ENCODE measurements at regions not wholly inside any gene's neighbourhood (a gene's known extent, or its start where the extent isn't known, plus 50 kb on each side); places are given as distances from the start of the nearest gene placed in this dataset.

DNA sequence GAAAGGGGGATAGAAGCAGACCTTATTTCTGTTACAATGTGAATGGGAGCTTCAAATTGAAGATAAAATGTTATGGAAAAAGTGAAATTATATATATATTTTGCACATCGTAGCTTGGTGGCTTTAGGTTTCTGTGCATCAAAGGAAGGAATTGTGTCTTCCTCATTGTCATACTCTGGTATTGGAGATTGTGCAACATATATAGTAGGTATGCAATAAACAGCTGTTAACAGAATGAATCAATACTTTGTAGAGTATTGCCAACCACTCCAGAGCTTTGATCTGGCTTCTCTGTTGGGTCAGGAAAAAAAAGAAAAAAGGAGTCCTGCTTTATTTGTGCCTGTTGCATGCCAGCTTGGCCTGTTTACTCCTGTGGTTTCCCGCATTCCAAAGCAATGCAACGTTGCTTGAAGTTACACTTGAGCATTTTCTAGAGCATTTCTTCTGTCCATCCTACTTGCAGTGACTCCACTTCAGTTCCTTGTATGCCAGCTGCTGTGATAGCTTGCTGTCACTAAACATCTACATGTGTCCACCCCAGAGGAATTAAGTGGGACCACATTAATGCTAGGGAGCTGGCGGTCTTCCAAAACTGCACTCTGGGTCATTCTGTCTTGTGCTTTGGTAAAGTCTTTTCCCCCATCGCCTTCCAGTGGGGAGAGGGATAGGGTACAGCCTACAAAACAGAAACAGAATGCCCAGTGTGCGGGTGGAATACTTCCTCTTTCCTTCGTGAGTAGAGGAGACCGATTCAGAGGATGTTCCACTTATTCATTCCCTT is 62.0 kb upstream of the MEF2C start:
- Histone ChIP-seq H3K27ac (no peak overlapping the region), H3K36me3 (no peaks in the 10 kb centered on the region), H3K9me3 (no peaks in the 10 kb centered on the region), H3K4me1 (ENCODE audit: control insufficient read depth in 1 of 2, insufficient read depth in 1 of 2, low read depth in 1 of 2, low read length in 1 of 2) (no peaks in the 10 kb centered on the region), H3K27me3 (no peaks in the 10 kb centered on the region), H3K4me3 (ENCODE audit: low read depth in 1 of 2, low read length in 1 of 2) (no peak overlapping the region)
- no peak for TF ChIP-seq CTCF (IDR thresholded peaks at IDR 0.05)

GRCh38 chr5:88941581-88941980 is 58.6 kb upstream of the MEF2C start:
- no peak for TF ChIP-seq CTCF (IDR thresholded peaks at IDR 0.05)
- no peaks in the 10 kb centered on the region for H3K9me3 ChIP-seq
- no peaks in the 10 kb centered on the region for H3K27me3 ChIP-seq

GRCh38 chr5:88940713-88941112 is 57.7 kb upstream of the MEF2C start:
- Histone ChIP-seq H3K36me3 (no peaks in the 10 kb centered on the region), H3K9me3 (no peaks in the 10 kb centered on the region), H3K4me3 (ENCODE audit: low read depth in 1 of 2, low read length in 1 of 2) (no peak overlapping the region), H3K27ac (no peak overlapping the region), H3K27me3 (no peaks in the 10 kb centered on the region), H3K4me1 (ENCODE audit: control insufficient read depth in 1 of 2, insufficient read depth in 1 of 2, low read depth in 1 of 2, low read length in 1 of 2) (no peaks in the 10 kb centered on the region)
- TF ChIP-seq CTCF (IDR thresholded peaks at IDR 0.05), result no peak

More at GRCh38 chr5:88941581-88941980, 58.6 kb upstream of the MEF2C start:
- Histone ChIP-seq H3K36me3 (no peaks in the 10 kb centered on the region), H3K4me3 (ENCODE audit: low read depth in 1 of 2, low read length in 1 of 2) (no peak overlapping the region), H3K4me1 (ENCODE audit: control insufficient read depth in 1 of 2, insufficient read depth in 1 of 2, low read depth in 1 of 2, low read length in 1 of 2) (no peaks in the 10 kb centered on the region), H3K27ac (no peak overlapping the region)

DNA sequence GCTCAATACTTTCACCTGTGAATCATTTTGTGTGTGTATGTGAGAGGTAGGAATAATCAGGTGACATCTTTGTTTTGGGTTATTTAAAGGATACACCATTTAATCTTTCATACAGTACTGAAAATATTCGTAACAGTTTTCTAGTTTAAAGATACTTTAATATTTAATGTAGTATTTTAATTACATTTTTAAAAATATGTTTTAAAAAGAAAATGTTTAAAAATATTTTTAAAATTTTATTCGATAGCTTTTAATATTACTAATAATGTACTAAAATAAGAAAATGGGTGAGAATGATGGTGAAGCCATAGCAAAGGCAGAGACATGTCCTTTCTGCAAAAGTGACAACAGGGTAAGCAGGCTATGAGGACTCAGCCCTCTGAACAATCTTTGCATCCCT is 56.3 kb upstream of the MEF2C start:
- Histone ChIP-seq H3K4me1 (ENCODE audit: control insufficient read depth in 1 of 2, insufficient read depth in 1 of 2, low read depth in 1 of 2, low read length in 1 of 2) (no peaks in the 10 kb centered on the region), H3K27ac (no peak overlapping the region), H3K27me3 (no peaks in the 10 kb centered on the region), H3K36me3 (no peaks in the 10 kb centered on the region), H3K4me3 (ENCODE audit: low read depth in 1 of 2, low read length in 1 of 2) (no peak overlapping the region), H3K9me3 (no peaks in the 10 kb centered on the region)
- no peak for TF ChIP-seq CTCF (IDR thresholded peaks at IDR 0.05)

DNA sequence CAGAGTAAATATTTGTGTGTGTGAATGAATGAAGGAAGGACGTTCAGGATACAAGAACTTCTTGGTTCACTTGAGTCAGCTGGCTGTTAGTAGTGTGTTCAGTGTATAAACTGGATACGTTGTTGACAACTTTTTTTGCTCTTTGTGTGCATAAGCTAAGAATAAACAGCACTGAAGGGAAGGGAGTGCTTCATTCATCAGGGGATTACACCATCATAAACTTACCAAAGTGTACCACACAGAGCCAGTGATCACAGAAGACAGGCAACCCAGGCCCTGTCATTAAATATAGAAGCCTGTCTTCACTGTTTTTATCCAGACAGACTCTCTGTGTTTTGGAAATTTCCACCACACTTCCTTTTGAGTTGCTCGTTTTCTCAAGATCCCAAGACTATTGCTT is 55.5 kb upstream of the MEF2C start:
- no peak overlapping the region for H3K4me3 ChIP-seq (ENCODE audit: low read depth in 1 of 2, low read length in 1 of 2)
- H3K27ac ChIP-seq, result no peak overlapping the region
- no peak for TF ChIP-seq CTCF (IDR thresholded peaks at IDR 0.05)
- no peaks in the 10 kb centered on the region for H3K4me1 ChIP-seq (ENCODE audit: control insufficient read depth in 1 of 2, insufficient read depth in 1 of 2, low read depth in 1 of 2, low read length in 1 of 2)
- no peaks in the 10 kb centered on the region for H3K36me3 ChIP-seq
- no peaks in the 10 kb centered on the region for H3K9me3 ChIP-seq
- no peaks in the 10 kb centered on the region for H3K27me3 ChIP-seq

All from neutrophil (primary cell).